ENCODE measurements at regions not wholly inside any gene's neighbourhood (a gene's known extent, or its start where the extent isn't known, plus 50 kb on each side); places are given as distances from the start of the nearest gene placed in this dataset.

DNA sequence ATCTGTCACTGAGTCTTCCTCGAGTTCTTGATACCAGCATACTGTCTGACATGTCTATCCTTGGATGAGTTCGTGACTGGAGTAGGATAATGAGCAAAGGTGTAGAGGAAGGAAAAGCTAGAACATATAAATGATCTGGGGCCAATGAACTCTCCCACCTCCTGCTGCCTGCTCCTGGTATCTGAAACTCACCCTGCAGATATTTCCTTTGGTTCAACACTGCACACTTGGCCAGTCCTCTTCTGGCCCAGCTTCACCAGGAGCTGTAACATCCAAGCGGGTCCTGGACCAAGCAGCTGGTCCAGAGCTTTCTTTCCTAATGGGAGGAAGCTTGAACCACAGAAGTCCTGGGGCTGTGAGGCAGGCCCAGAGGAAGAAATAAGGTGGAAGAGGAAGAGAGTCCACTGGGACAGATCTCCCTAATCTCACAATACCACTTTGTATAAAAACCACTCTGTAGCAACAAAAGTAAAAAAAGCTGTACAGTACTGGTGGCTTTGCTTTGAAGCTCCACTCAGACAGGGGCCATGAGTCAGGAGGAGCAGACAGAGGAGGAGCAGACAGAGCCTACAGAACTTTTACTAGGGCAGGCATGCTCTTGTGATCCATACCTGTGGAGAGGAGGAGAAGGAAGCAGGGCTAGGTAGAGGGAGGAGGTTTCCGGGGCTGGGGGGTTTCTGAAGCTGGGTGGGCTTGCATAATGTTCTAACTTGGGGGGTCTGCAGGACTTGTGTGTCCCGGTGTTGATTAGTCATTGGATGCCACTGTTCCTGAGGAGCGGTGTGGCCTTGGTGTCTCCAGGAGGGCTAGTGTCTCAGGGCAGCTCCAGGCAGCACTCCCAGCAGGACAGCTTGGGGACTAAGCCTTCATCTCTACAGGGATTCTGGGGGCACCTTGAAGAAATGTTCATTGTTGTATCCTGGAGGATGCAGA lies 166.9 kb downstream of the ABHD5 start:
- Histone ChIP-seq H3K4me3 (ENCODE audit: low read depth in 2 of 2, low read length in 1 of 2) (no peak overlapping the region), H4K20me1 (ENCODE audit: insufficient read depth) (no peaks in the 10 kb centered on the region), H3K27ac (ENCODE audit: low read depth in 2 of 2, low read length in 1 of 2) (no peak overlapping the region), H3K4me2 (no peak overlapping the region), H3K36me3 (replicated peaks in 1 of 2; ENCODE audit: control insufficient read depth in 1 of 2, insufficient read depth in 2 of 2, low read length in 1 of 2) (no peaks in the 10 kb centered on the region), H3K27me3 (ENCODE audit: insufficient read depth) (no peaks in the 10 kb centered on the region), H2AFZ (ENCODE audit: low read depth) (no peak overlapping the region), H3K9me2 (no peaks in the 10 kb centered on the region), H3K79me2 (ENCODE audit: insufficient read depth) (no peaks in the 10 kb centered on the region), H3K4me1 (ENCODE audit: control insufficient read depth in 1 of 2, insufficient read depth in 2 of 2, low read depth in 1 of 2, low read length in 1 of 2) (peaks cover 16 to 20% of the 10 kb centered on the region in 2 experiments; a peak in 3 of 4 replicates), H3K9ac (no peak overlapping the region), H3F3A (replicated peaks; ENCODE audit: insufficient read depth) (no peaks in the 10 kb centered on the region), H3K9me3 (no peaks in the 10 kb centered on the region)
- TF ChIP-seq SMC3 (IDR thresholded peaks at IDR 0.05; ENCODE audit: low read depth, low read length): no peak
- TF ChIP-seq, protein P1, sequence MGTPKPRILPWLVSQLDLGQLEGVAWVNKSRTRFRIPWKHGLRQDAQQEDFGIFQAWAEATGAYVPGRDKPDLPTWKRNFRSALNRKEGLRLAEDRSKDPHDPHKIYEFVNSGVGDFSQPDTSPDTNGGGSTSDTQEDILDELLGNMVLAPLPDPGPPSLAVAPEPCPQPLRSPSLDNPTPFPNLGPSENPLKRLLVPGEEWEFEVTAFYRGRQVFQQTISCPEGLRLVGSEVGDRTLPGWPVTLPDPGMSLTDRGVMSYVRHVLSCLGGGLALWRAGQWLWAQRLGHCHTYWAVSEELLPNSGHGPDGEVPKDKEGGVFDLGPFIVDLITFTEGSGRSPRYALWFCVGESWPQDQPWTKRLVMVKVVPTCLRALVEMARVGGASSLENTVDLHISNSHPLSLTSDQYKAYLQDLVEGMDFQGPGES (IDR thresholded peaks at IDR 0.05; ENCODE audit: low read depth, low read length): no peak
- TF ChIP-seq, protein P2, sequence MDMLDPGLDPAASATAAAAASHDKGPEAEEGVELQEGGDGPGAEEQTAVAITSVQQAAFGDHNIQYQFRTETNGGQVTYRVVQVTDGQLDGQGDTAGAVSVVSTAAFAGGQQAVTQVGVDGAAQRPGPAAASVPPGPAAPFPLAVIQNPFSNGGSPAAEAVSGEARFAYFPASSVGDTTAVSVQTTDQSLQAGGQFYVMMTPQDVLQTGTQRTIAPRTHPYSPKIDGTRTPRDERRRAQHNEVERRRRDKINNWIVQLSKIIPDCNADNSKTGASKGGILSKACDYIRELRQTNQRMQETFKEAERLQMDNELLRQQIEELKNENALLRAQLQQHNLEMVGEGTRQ (IDR thresholded peaks at IDR 0.05; ENCODE audit: borderline replicate concordance, low read depth, low read length): no peak
- TF ChIP-seq, protein P3, sequence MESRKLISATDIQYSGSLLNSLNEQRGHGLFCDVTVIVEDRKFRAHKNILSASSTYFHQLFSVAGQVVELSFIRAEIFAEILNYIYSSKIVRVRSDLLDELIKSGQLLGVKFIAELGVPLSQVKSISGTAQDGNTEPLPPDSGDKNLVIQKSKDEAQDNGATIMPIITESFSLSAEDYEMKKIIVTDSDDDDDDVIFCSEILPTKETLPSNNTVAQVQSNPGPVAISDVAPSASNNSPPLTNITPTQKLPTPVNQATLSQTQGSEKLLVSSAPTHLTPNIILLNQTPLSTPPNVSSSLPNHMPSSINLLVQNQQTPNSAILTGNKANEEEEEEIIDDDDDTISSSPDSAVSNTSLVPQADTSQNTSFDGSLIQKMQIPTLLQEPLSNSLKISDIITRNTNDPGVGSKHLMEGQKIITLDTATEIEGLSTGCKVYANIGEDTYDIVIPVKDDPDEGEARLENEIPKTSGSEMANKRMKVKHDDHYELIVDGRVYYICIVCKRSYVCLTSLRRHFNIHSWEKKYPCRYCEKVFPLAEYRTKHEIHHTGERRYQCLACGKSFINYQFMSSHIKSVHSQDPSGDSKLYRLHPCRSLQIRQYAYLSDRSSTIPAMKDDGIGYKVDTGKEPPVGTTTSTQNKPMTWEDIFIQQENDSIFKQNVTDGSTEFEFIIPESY (IDR thresholded peaks at IDR 0.05; ENCODE audit: borderline replicate concordance, low read depth): no peak
- TF ChIP-seq, protein P4, sequence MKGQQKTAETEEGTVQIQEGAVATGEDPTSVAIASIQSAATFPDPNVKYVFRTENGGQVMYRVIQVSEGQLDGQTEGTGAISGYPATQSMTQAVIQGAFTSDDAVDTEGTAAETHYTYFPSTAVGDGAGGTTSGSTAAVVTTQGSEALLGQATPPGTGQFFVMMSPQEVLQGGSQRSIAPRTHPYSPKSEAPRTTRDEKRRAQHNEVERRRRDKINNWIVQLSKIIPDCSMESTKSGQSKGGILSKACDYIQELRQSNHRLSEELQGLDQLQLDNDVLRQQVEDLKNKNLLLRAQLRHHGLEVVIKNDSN (IDR thresholded peaks at IDR 0.05; ENCODE audit: borderline replicate concordance, low read depth): no peak
- no peak for TF ChIP-seq TEAD4 (IDR thresholded peaks at IDR 0.05; ENCODE audit: borderline replicate concordance, insufficient read depth)
- no peak for TF ChIP-seq ELF1 (IDR thresholded peaks at IDR 0.05)
- TF ChIP-seq CHD2 (IDR thresholded peaks at IDR 0.05; ENCODE audit: low read length, partially characterized antibody): no peak
- TF ChIP-seq GATA2 (CRISPR knock-in tag; IDR thresholded peaks at IDR 0.05): no peak
- no peak for TF ChIP-seq SIN3A (IDR thresholded peaks at IDR 0.05; ENCODE audit: borderline replicate concordance, low read depth, low read length)
- TF ChIP-seq NRF1 (IDR thresholded peaks at IDR 0.05; ENCODE audit: low read depth, low read length): no peak
- TF ChIP-seq, protein P5, sequence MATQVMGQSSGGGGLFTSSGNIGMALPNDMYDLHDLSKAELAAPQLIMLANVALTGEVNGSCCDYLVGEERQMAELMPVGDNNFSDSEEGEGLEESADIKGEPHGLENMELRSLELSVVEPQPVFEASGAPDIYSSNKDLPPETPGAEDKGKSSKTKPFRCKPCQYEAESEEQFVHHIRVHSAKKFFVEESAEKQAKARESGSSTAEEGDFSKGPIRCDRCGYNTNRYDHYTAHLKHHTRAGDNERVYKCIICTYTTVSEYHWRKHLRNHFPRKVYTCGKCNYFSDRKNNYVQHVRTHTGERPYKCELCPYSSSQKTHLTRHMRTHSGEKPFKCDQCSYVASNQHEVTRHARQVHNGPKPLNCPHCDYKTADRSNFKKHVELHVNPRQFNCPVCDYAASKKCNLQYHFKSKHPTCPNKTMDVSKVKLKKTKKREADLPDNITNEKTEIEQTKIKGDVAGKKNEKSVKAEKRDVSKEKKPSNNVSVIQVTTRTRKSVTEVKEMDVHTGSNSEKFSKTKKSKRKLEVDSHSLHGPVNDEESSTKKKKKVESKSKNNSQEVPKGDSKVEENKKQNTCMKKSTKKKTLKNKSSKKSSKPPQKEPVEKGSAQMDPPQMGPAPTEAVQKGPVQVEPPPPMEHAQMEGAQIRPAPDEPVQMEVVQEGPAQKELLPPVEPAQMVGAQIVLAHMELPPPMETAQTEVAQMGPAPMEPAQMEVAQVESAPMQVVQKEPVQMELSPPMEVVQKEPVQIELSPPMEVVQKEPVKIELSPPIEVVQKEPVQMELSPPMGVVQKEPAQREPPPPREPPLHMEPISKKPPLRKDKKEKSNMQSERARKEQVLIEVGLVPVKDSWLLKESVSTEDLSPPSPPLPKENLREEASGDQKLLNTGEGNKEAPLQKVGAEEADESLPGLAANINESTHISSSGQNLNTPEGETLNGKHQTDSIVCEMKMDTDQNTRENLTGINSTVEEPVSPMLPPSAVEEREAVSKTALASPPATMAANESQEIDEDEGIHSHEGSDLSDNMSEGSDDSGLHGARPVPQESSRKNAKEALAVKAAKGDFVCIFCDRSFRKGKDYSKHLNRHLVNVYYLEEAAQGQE (IDR thresholded peaks at IDR 0.05; ENCODE audit: low read depth, low read length): no peak
- TF ChIP-seq EP300 (IDR thresholded peaks at IDR 0.05; ENCODE audit: borderline replicate concordance in 1 of 2, low read depth in 1 of 2, low read length in 1 of 2): no peak
- TF ChIP-seq RFX5 (IDR thresholded peaks at IDR 0.05; ENCODE audit: low read length): no peak
- no peak for TF ChIP-seq CTCF (IDR thresholded peaks at IDR 0.05)
- TF ChIP-seq MXI1 (IDR thresholded peaks at IDR 0.05; ENCODE audit: low read depth, low read length): no peak
- no peak for TF ChIP-seq FOSL2 (IDR thresholded peaks at IDR 0.05; ENCODE audit: borderline replicate concordance, low read depth)
- no peak for TF ChIP-seq JUND (IDR thresholded peaks at IDR 0.05)
- TF ChIP-seq RAD21 (IDR thresholded peaks at IDR 0.05; ENCODE audit: low read length): no peak
- TF ChIP-seq GABPA (IDR thresholded peaks at IDR 0.05; ENCODE audit: low read depth): no peak
- DNase-seq: no peak
- CTCF ChIA-PET: no interaction called here
- POLR2A ChIA-PET: no interaction called here
- WGBS (ENCODE audit: low lambda C conversion rate): 96% methylated on average over 4 of the region's 6 CpGs
